Nephron (organoid): ENCODE measurements at regions not wholly inside any gene's neighbourhood (a gene's known extent, or its start where the extent isn't known, plus 50 kb on each side); places are given as distances from the start of the nearest gene placed in this dataset.

ENCODE experiments used
- H3K27ac Mint-ChIP-seq, 3 experiments: 2 replicates each; pipeline ENCODE4 v1.8.0; 2020; ENCODE audit warnings: mixed read lengths in 3 of 3, mild to moderate bottlenecking in 2 of 3, moderate library complexity in 1 of 3
- H3K27me3 Mint-ChIP-seq: 2 replicates; pipeline ENCODE4 v1.8.0; 2021; ENCODE audit warnings: low read depth, mild to moderate bottlenecking, moderate library complexity, mixed read lengths
- H3K36me3 Mint-ChIP-seq: 2 replicates; pipeline ENCODE4 v1.8.0; 2020; ENCODE audit warnings: low read depth, mixed read lengths
- H3K4me1 Mint-ChIP-seq: 2 replicates; pipeline ENCODE4 v1.8.0; 2020; ENCODE audit warnings: mixed read lengths
- H3K4me3 Mint-ChIP-seq, 3 experiments: 2 replicates each; pipeline ENCODE4 v1.8.0; 2020; ENCODE audit warnings: mild to moderate bottlenecking in 3 of 3, mixed read lengths in 3 of 3, moderate library complexity in 2 of 3
- H3K9me3 Mint-ChIP-seq: 2 replicates; pipeline ENCODE4 v1.8.0; 2020; ENCODE audit warnings: mixed read lengths
- CTCF ChIP-seq, 3 experiments: fragments of 200-600 bp; sonication (generic); IDR thresholded peaks; one replicate each; pipeline ENCODE4 v1.5.0; 2021; ENCODE audit warnings: antibody characterized with exemption in 3 of 3; ENCODE audit not compliant: unreplicated experiment in 3 of 3

- Mint-ChIP-seq H3K4me1 (no peaks in the 10 kb centered on the region), H3K4me3 (no peak overlapping the region), H3K9me3 (no peaks in the 10 kb centered on the region), H3K27me3 (peaks cover 11% of the 10 kb centered on the region), H3K27ac (peak overlapping the region in 1 of 3 experiments; percentile 52), H3K36me3 (no peaks in the 10 kb centered on the region)
- TF ChIP-seq CTCF (IDR thresholded peaks at IDR 0.05; ENCODE audit: unreplicated experiment in 3 of 3): no peak
Observed at GRCh38 chr4:174135936-174136406, 147.5 kb downstream of the FBXO8 start.

- H3K27me3 Mint-ChIP-seq: peaks cover 14% of the 10 kb centered on the region
- no peaks in the 10 kb centered on the region for H3K4me1 Mint-ChIP-seq
- H3K4me3 Mint-ChIP-seq: no peak overlapping the region
Observed at GRCh38 chr4:174135530-174135929, 147.9 kb downstream of the FBXO8 start.

GRCh38 chr4:174134361-174134760, 149.1 kb downstream of the FBXO8 start:
- no peak for TF ChIP-seq CTCF (IDR thresholded peaks at IDR 0.05; ENCODE audit: unreplicated experiment in 3 of 3)
- Mint-ChIP-seq H3K4me3 (no peak overlapping the region), H3K27ac (no peak overlapping the region), H3K9me3 (no peaks in the 10 kb centered on the region), H3K36me3 (no peaks in the 10 kb centered on the region), H3K27me3 (peaks cover 20% of the 10 kb centered on the region), H3K4me1 (no peaks in the 10 kb centered on the region)

More at GRCh38 chr4:174135530-174135929, 147.9 kb downstream of the FBXO8 start:
- no peak for TF ChIP-seq CTCF (IDR thresholded peaks at IDR 0.05; ENCODE audit: unreplicated experiment in 3 of 3)
- Mint-ChIP-seq H3K36me3 (no peaks in the 10 kb centered on the region), H3K27ac (no peak overlapping the region), H3K9me3 (no peaks in the 10 kb centered on the region)

- H3K4me1 Mint-ChIP-seq: no peaks in the 10 kb centered on the region
- no peak overlapping the region for H3K27ac Mint-ChIP-seq
- no peaks in the 10 kb centered on the region for H3K9me3 Mint-ChIP-seq
- TF ChIP-seq CTCF (IDR thresholded peaks at IDR 0.05; ENCODE audit: unreplicated experiment in 3 of 3): no peak
- no peak overlapping the region for H3K4me3 Mint-ChIP-seq
- H3K36me3 Mint-ChIP-seq: no peaks in the 10 kb centered on the region
- peaks cover 23% of the 10 kb centered on the region for H3K27me3 Mint-ChIP-seq
Observed at GRCh38 chr4:174133551-174133950, 149.9 kb downstream of the FBXO8 start.

GRCh38 chr4:174131901-174132300, 151.6 kb downstream of the FBXO8 start:
- Mint-ChIP-seq H3K4me3 (no peak overlapping the region), H3K9me3 (no peaks in the 10 kb centered on the region), H3K4me1 (no peaks in the 10 kb centered on the region), H3K27me3 (peaks cover 28% of the 10 kb centered on the region), H3K36me3 (no peaks in the 10 kb centered on the region), H3K27ac (no peak overlapping the region)
- TF ChIP-seq CTCF (IDR thresholded peaks at IDR 0.05; ENCODE audit: unreplicated experiment in 3 of 3): no peak

GRCh38 chr4:174122705-174123104, 160.8 kb downstream of the FBXO8 start:
- H3K4me1 Mint-ChIP-seq: no peaks in the 10 kb centered on the region

More at GRCh38 chr4:174122705-174123104, 160.8 kb downstream of the FBXO8 start:
- H3K36me3 Mint-ChIP-seq: no peaks in the 10 kb centered on the region
- no peak overlapping the region for H3K4me3 Mint-ChIP-seq
- H3K27ac Mint-ChIP-seq: no peak overlapping the region
- H3K9me3 Mint-ChIP-seq: no peaks in the 10 kb centered on the region
- TF ChIP-seq CTCF (IDR thresholded peaks at IDR 0.05; ENCODE audit: unreplicated experiment in 3 of 3): no peak
- H3K27me3 Mint-ChIP-seq: peaks cover 55% of the 10 kb centered on the region
